Urothelium cell line (cell line): ENCODE measurements at regions not wholly inside any gene's neighbourhood (a gene's known extent, or its start where the extent isn't known, plus 50 kb on each side); places are given as distances from the start of the nearest gene placed in this dataset.
"Not testable (repeated sequence)": the region's sequence is repeated elsewhere in the genome, so short reads cannot be mapped to it uniquely, and the experiment has no call there.

Experiments
- DNase-seq: peaks from one replicate; pipeline ENCODE4 v3.0.0; 2011; ENCODE audit warnings: low spot score, mixed read lengths
- FAIRE-seq: peaks from 2 replicates; lab custom pipeline; 2011; peaks lifted over from hg19 to GRCh38; lab: Jason Lieb, UNC

- FAIRE-seq, result no peak
These were observed 1120.7 kb downstream of the DIAPH3 start for GRCh38 chr13:59043016-59043415.

DNA sequence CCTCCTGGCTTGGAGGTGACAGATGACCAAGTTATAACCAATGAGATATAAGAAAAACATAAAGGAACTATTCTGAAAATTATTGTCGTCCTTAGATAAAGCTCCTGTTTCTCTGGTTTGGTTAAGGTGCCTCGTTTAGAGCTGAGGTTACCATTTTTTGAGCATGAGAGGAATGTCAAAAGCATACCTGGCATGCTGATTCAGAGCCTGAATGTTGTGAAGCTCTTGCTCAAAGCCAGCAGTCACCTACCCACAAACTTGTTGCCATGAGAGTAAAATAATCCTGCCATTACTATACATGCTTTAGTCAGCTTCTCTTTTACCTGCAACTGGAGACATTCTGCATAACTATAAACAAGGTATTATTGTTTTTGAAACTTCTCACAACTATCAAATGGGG is 1116.2 kb downstream of the DIAPH3 start:
- FAIRE-seq (no peak), DNase-seq (no peak)

More at GRCh38 chr13:59043016-59043415, 1120.7 kb downstream of the DIAPH3 start:
- no peak for DNase-seq

- no peak for DNase-seq
- no peak for FAIRE-seq
These were observed 1102.1 kb downstream of the DIAPH3 start for GRCh38 chr13:59061621-59062020.

DNA sequence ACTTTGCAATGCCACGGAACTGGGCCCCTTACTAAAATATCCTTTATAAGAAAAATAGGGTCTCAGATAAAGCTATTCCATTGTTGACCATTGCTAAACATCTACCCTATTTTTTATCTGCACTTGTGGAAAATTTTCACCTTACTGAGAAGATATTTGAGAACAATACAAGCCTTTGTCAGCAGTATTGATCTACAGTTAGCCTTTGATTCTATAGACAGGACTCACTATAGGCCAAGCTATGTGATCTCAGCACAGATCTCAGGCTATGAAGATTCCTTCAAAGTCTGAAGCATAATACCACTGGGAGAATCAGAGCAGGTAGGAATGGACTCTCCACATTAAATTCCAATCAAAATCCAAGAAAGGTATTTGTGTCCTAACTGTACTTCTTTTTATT is 1099.7 kb downstream of the DIAPH3 start:
- DNase-seq, result no peak
- FAIRE-seq, result no peak

DNA sequence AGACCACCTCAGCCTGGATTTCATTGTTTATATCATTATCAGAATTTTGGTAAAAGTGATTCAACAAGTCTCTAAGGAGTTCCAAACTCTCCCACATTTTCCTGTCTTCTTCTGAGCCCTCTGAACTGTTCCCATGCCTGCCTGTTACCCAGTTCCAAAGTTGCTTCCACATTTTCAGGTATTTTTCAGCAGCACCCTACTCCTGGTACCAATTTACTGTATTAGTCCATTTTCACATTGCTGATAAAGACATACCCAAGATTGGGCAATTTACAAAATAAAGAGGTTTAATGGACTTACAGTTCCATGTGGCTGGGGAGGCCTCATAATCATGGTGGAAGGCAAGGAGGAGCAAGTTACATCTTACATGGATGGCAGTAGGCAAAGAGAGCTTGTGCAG is 1087.3 kb downstream of the DIAPH3 start:
- DNase-seq, FAIRE-seq: not testable (repeated sequence)

DNA sequence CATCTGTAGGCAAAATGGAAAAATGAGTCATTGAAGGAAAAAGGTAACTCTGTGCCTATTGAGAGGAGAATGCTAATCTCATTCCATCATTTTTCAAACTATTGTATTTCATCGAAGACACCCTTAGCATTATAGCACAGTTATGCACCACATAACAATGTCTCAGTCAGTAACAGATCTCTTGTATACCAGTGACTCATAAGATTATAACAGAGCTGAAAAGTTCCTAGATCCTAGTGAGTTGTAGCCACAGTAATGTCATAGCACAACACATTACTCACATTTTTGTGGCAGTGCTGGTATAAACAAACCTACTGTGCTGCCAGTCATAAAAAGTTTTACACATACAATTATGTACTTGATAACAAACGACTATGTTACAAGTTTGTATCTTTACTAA is 1077.6 kb downstream of the DIAPH3 start:
- DNase-seq (peak; percentile 32), FAIRE-seq (no peak)

DNA sequence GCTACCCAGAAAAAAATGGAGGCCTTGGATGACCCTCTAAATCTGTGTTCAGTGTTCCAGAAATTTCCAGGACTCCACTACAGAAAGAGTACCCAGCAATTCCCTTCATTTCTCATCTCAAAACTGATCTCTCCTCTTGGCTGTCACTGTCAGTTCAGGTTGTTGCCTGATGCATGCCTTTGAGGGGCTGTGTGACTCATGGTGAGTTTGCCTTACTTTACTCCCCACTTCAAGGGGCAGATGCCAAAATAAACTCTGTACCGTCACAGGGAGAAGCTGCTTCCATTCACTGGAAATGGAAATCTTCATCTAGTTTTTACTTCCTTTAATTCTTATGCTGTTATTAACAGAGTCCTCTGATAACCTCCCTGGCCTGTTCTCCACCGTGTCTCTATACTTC is 1075.0 kb downstream of the DIAPH3 start:
- no peak for DNase-seq
- no peak for FAIRE-seq

- peak; percentile 9 for DNase-seq
These were observed 1069.5 kb downstream of the DIAPH3 start for GRCh38 chr13:59094181-59094580.

GRCh38 chr13:59099182-59099974 is 1064.3 kb downstream of the DIAPH3 start:
- FAIRE-seq (no peak), DNase-seq (no peak)

More at GRCh38 chr13:59094181-59094580, 1069.5 kb downstream of the DIAPH3 start:
- FAIRE-seq, result no peak

GRCh38 chr13:59103004-59103768 is 1060.5 kb downstream of the DIAPH3 start:
- no peak for FAIRE-seq
- DNase-seq, result peak; percentile 2

DNA sequence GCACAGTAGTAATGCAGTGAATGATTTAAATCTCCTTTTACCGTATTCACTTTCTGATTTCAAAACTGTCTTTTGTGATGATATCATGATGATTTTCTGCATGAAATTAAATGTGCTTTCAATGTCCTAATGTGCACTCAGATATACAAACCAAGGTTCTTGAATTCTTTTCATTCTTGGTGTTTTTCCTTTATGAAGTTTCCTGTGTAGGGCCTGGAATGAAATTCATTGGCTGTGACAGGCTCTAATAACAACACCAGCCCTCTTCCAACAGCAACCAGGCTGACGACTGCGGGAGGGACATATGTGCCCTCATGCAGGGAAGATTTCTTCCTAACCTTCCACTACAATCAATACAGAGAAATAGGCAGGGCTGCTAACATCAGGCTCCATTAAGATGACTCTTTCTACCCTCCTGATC is 1052.0 kb downstream of the DIAPH3 start:
- DNase-seq, result peak; percentile 4
- no peak for FAIRE-seq

DNA sequence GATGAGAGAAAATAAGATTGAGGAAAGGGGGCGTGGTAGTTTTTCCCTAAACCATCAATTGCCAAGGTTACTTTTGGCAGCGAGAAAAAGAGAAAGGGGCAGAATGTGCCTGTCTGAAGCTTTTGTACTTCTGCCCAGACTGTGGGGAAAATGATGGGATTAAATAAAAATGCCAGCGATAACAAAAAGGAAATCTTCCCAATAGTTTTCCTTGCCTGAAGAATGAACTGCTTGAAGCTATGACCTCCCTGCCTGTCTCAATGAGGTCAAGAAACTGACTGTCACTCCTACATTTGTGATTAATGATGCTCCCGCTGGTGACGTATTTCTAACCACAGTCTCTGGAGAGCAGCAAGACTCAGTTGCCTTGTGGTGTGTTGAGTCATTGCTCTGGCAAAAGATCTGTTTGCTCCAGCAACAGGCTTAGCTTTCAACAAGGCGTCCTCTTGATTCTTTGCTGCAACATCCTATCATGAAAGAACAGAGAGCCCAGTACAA is 1051.5 kb downstream of the DIAPH3 start:
- FAIRE-seq (no peak), DNase-seq (peak; percentile 76)

- FAIRE-seq, result no peak
These were observed 1044.3 kb downstream of the DIAPH3 start for GRCh38 chr13:59119475-59119874.

DNA sequence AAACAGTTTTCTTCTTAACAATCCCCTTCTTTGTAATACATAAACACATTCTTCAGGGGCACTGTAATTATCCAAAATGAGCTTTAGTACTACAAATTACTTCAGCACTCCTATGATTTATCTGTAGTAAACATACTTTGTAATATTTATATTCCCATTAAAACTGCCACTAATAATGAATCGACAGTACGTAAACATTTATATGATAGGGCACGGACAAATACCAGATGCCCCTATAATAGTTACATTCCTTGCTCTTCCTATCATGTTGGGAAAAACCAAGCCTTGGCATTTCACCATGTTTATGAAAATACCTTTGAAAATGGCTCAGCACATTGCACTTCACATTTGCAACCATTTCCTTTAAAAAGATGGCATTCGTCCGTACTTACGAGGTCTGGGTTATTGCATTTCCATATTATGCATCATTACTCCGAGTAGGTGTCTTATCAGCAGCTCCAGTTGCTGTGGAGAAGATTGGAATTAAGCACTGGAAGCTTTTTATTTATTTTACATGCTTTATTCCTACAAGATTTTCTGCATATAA is 1043.4 kb downstream of the DIAPH3 start:
- FAIRE-seq, result no peak

More at GRCh38 chr13:59119475-59119874, 1044.3 kb downstream of the DIAPH3 start:
- no peak for DNase-seq

DNA sequence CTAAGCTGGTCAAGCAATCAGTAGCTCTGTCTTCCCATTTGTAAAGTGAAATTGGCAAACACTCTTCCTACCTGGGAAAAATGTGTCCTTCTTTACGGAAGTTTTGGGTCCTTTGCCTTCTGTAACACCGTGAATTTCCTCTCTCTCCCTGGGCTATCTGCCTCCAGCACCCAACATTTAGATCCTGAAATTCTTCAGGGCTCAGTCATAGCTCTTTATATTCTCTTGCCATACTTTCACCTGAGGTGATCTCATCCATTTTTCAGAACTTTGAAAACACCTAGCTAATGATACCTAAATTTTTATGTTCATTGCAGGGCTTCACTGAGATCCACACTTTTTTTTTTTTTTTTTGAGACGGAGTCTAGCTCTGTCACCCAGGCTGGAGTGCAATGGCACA is 1042.2 kb downstream of the DIAPH3 start:
- FAIRE-seq (no peak), DNase-seq (peak; percentile 2)

More for the DNA sequence above, 1043.4 kb downstream of the DIAPH3 start:
- DNase-seq, result no peak

DNA sequence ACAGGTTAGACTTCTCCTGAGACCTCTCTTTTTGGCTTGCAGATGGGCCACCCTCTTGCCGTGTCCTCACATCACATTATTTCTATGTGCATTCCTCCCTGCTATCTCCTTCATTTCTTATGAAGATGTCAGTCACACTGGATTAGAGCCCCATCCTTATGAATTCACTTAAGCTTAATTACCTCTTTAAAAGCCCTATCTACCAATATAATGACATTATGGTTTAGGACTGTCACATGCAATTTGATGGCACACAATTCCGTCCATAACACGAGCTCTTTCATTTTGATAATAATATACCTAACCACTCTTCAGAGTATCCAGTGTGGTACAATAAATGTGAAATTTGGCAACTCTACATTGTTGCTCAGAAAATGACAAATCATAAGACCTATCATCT is 1037.3 kb downstream of the DIAPH3 start:
- DNase-seq (no peak), FAIRE-seq (no peak)

GRCh38 chr13:59133903-59134302 is 1029.8 kb downstream of the DIAPH3 start:
- DNase-seq (no peak), FAIRE-seq (no peak)

GRCh38 chr13:59144700-59145099 is 1019.0 kb downstream of the DIAPH3 start:
- DNase-seq, result no peak
- FAIRE-seq, result no peak

- DNase-seq (no peak), FAIRE-seq (no peak)
These were observed 1018.3 kb downstream of the DIAPH3 start for GRCh38 chr13:59145381-59145780.

DNA sequence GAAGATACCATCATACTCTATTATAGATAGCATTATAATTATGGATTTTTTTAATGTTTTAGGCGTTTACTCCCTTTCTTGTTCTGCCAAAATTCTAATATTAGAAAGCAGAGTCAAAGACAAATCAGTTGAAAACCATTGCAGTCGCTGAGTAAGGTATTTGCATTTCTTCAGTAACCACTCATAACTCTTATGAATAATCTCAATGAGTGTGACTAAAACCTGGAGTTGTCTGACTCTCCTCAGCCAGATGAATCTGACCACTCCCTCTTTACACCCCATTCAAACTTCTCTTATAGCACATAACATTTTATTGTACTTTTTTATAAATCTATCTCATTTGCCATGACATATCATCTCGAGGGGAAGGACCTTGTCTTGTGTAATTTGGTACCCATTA is 1006.5 kb downstream of the DIAPH3 start:
- DNase-seq, result no peak
- FAIRE-seq, result no peak

GRCh38 chr13:59166174-59166573 is 997.6 kb downstream of the DIAPH3 start:
- no peak for DNase-seq
- no peak for FAIRE-seq
